GM21360 (cell line): ENCODE measurements at regions not wholly inside any gene's neighbourhood (a gene's known extent, or its start where the extent isn't known, plus 50 kb on each side); places are given as distances from the start of the nearest gene placed in this dataset.

ENCODE experiments used
- ATAC-seq: cut with Tn5 transposase; IDR thresholded peaks from one replicate; pipeline ENCODE4 v1.9.1; 2021; ENCODE audit warnings: mild to moderate bottlenecking, moderate library complexity; ENCODE audit not compliant: unreplicated experiment

GRCh38 chr2:226017537-226017936 is 618.0 kb downstream of the NYAP2 start:
- ATAC-seq: no peak

GRCh38 chr2:226017107-226017506 is 617.6 kb downstream of the NYAP2 start:
- ATAC-seq: no peak

GRCh38 chr2:226011716-226012450 is 612.4 kb downstream of the NYAP2 start:
- no peak for ATAC-seq

- ATAC-seq: peak; percentile 68
Observed at GRCh38 chr2:226002438-226002837, 602.9 kb downstream of the NYAP2 start.

- no peak for ATAC-seq
Observed at GRCh38 chr2:226001716-226002115, 602.2 kb downstream of the NYAP2 start.

GRCh38 chr2:225999692-226000091 is 600.2 kb downstream of the NYAP2 start:
- no peak for ATAC-seq

GRCh38 chr2:225998653-225999052 is 599.1 kb downstream of the NYAP2 start:
- ATAC-seq: no peak

- no peak for ATAC-seq
Observed at GRCh38 chr2:225998116-225998515, 598.6 kb downstream of the NYAP2 start.

GRCh38 chr2:225996462-225996828 is 596.9 kb downstream of the NYAP2 start:
- no peak for ATAC-seq

- ATAC-seq: no peak
Observed at GRCh38 chr2:225995796-225996461, 596.4 kb downstream of the NYAP2 start.

GRCh38 chr2:225994748-225995405 is 595.4 kb downstream of the NYAP2 start:
- no peak for ATAC-seq

GRCh38 chr2:225993430-225993829 is 593.9 kb downstream of the NYAP2 start:
- ATAC-seq: no peak

GRCh38 chr2:225989809-225990208 is 590.3 kb downstream of the NYAP2 start:
- no peak for ATAC-seq

GRCh38 chr2:225980372-225980771 is 580.9 kb downstream of the NYAP2 start:
- ATAC-seq: no peak

- ATAC-seq: no peak
Observed at GRCh38 chr2:225971433-225971832, 571.9 kb downstream of the NYAP2 start.

- no peak for ATAC-seq
Observed at GRCh38 chr2:225948903-225949302, 549.4 kb downstream of the NYAP2 start.

GRCh38 chr2:225938991-225939390 is 539.5 kb downstream of the NYAP2 start:
- ATAC-seq: no peak

- no peak for ATAC-seq
Observed at GRCh38 chr2:225937625-225938187, 538.2 kb downstream of the NYAP2 start.

GRCh38 chr2:225932811-225933413 is 533.4 kb downstream of the NYAP2 start:
- no peak for ATAC-seq

- ATAC-seq: no peak
Observed at GRCh38 chr2:225930687-225931086, 531.2 kb downstream of the NYAP2 start.

- ATAC-seq: no peak
Observed at GRCh38 chr2:225920621-225921220, 521.2 kb downstream of the NYAP2 start.
